GM19238 (cell line): ENCODE measurements at regions not wholly inside any gene's neighbourhood (a gene's known extent, or its start where the extent isn't known, plus 50 kb on each side); places are given as distances from the start of the nearest gene placed in this dataset.

Source experiments
- DNase-seq: peaks from one replicate; pipeline ENCODE4 v3.0.0; 2011; ENCODE audit warnings: low spot score; ENCODE audit not compliant: insufficient read length

- DNase-seq = no peak
Observed at GRCh38 chr3:72345237-72345878, 502.9 kb downstream of the SHQ1 start.

GRCh38 chr3:72344647-72345046 is 503.6 kb downstream of the SHQ1 start:
- DNase-seq = no peak

GRCh38 chr3:72344236-72344635 is 504.0 kb downstream of the SHQ1 start:
- DNase-seq = no peak

- DNase-seq = no peak
Observed at GRCh38 chr3:72343078-72343477, 505.2 kb downstream of the SHQ1 start.

GRCh38 chr3:72342450-72342849 is 505.8 kb downstream of the SHQ1 start:
- DNase-seq = no peak

GRCh38 chr3:72341920-72342319 is 506.3 kb downstream of the SHQ1 start:
- no peak for DNase-seq

GRCh38 chr3:72341380-72341770 is 506.9 kb downstream of the SHQ1 start:
- DNase-seq = no peak

- no peak for DNase-seq
Observed at GRCh38 chr3:72340476-72341379, 507.5 kb downstream of the SHQ1 start.

GRCh38 chr3:72340056-72340455 is 508.2 kb downstream of the SHQ1 start:
- no peak for DNase-seq

- DNase-seq = no peak
Observed at GRCh38 chr3:72339670-72340030, 508.6 kb downstream of the SHQ1 start.

- DNase-seq = no peak
Observed at GRCh38 chr3:72338942-72339669, 509.1 kb downstream of the SHQ1 start.

- no peak for DNase-seq
Observed at GRCh38 chr3:72338082-72338941, 509.9 kb downstream of the SHQ1 start.

- no peak for DNase-seq
Observed at GRCh38 chr3:72337480-72337855, 510.8 kb downstream of the SHQ1 start.

GRCh38 chr3:72336821-72337479 is 511.3 kb downstream of the SHQ1 start:
- DNase-seq = no peak

GRCh38 chr3:72336114-72336651 is 512.1 kb downstream of the SHQ1 start:
- DNase-seq = no peak

GRCh38 chr3:72335458-72336095 is 512.7 kb downstream of the SHQ1 start:
- DNase-seq = no peak

GRCh38 chr3:72334681-72335457 is 513.4 kb downstream of the SHQ1 start:
- no peak for DNase-seq

- DNase-seq = no peak
Observed at GRCh38 chr3:72332689-72333088, 515.6 kb downstream of the SHQ1 start.

- DNase-seq = no peak
Observed at GRCh38 chr3:72332036-72332435, 516.2 kb downstream of the SHQ1 start.
